H9 (cell line): ENCODE measurements at regions not wholly inside any gene's neighbourhood (a gene's known extent, or its start where the extent isn't known, plus 50 kb on each side); places are given as distances from the start of the nearest gene placed in this dataset.

Experiments
- DNase-seq: peaks from one replicate; pipeline ENCODE4 v3.0.0-alpha.2; 2017
- H2AFZ ChIP-seq: one replicate; pipeline ENCODE4 v1.6.1; 2013; ENCODE audit warnings: mild to moderate bottlenecking, low read length, control low read depth, moderate library complexity
- H2AK5ac ChIP-seq: 2 replicates; pipeline ENCODE4 v1.6.1; 2013; ENCODE audit warnings: low read length, control low read depth, mixed read lengths; ENCODE audit not compliant: insufficient read length
- H2BK120ac ChIP-seq: one replicate; pipeline ENCODE4 v1.6.1; 2013; ENCODE audit warnings: low read depth, mild to moderate bottlenecking, low read length, control low read depth, inconsistent platforms; ENCODE audit not compliant: poor library complexity, severe bottlenecking
- H2BK12ac ChIP-seq: 2 replicates; pipeline ENCODE4 v1.6.1; 2013; ENCODE audit warnings: low read length, control low read depth, mixed read lengths, low read depth; ENCODE audit not compliant: insufficient read length
- H2BK15ac ChIP-seq: 2 replicates; pipeline ENCODE4 v1.6.1; 2013; ENCODE audit warnings: low read depth, low read length, control low read depth
- H2BK20ac ChIP-seq: one replicate; pipeline ENCODE4 v1.6.1; 2013; ENCODE audit warnings: low read depth, mild to moderate bottlenecking, low read length, control low read depth, inconsistent platforms; ENCODE audit not compliant: poor library complexity, severe bottlenecking
- H2BK5ac ChIP-seq: 2 replicates; pipeline ENCODE4 v1.6.1; 2013; ENCODE audit warnings: low read length, control low read depth, mixed read lengths; ENCODE audit not compliant: insufficient read length
- H3K14ac ChIP-seq: 2 replicates; pipeline ENCODE4 v1.6.1; 2013; ENCODE audit warnings: low read length, control low read depth; ENCODE audit not compliant: insufficient read depth
- H3K18ac ChIP-seq: 2 replicates; pipeline ENCODE4 v1.6.1; 2013; ENCODE audit warnings: low read depth, mild to moderate bottlenecking, mixed read lengths, low read length, control low read depth; ENCODE audit not compliant: insufficient read length
- H3K23ac ChIP-seq: 2 replicates; pipeline ENCODE4 v1.6.1; 2013; ENCODE audit warnings: low read length, control low read depth, mixed read lengths, low read depth; ENCODE audit not compliant: insufficient read length
- H3K23me2 ChIP-seq: 2 replicates; pipeline ENCODE4 v1.6.1; 2013; ENCODE audit warnings: low read depth, mild to moderate bottlenecking, mixed read lengths, low read length, control low read depth; ENCODE audit not compliant: insufficient read length, poor library complexity, severe bottlenecking
- H3K27ac ChIP-seq: 2 replicates; pipeline ENCODE4 v1.5.1; 2013; ENCODE audit warnings: low read length, control low read depth, mixed read lengths, low read depth; ENCODE audit not compliant: insufficient read length
- H3K27me3 ChIP-seq: 2 replicates; pipeline ENCODE4 v1.6.1; 2013; ENCODE audit warnings: low read length, control low read depth, inconsistent platforms; ENCODE audit not compliant: insufficient read depth
- H3K4ac ChIP-seq: 2 replicates; pipeline ENCODE4 v1.6.1; 2013; ENCODE audit warnings: low read depth, mild to moderate bottlenecking, control low read depth, inconsistent platforms, low read length, moderate library complexity
- H3K4me1 ChIP-seq: 2 replicates; pipeline ENCODE4 v1.6.1; 2013; ENCODE audit warnings: low read length, control low read depth, inconsistent platforms; ENCODE audit not compliant: insufficient read depth
- H3K4me2 ChIP-seq: 2 replicates; pipeline ENCODE4 v1.6.1; 2013; ENCODE audit warnings: low read length, control low read depth, mixed read lengths; ENCODE audit not compliant: insufficient read length, insufficient read depth
- H3K56ac ChIP-seq: 2 replicates; pipeline ENCODE4 v1.6.1; 2013; ENCODE audit warnings: low read depth, mild to moderate bottlenecking, mixed read lengths, low read length, control low read depth; ENCODE audit not compliant: insufficient read length
- H3K79me1 ChIP-seq: 2 replicates; pipeline ENCODE4 v1.6.1; 2013; ENCODE audit warnings: low read depth, mild to moderate bottlenecking, moderate library complexity, low read length, control low read depth, inconsistent platforms; ENCODE audit not compliant: insufficient read depth, poor library complexity, severe bottlenecking
- H3K79me2 ChIP-seq: 2 replicates; pipeline ENCODE4 v1.6.1; 2013; ENCODE audit warnings: low read length, control low read depth, inconsistent platforms; ENCODE audit not compliant: insufficient read depth
- H3K9ac ChIP-seq: 2 replicates; pipeline ENCODE4 v1.6.1; 2013; ENCODE audit warnings: low read length, control low read depth, mixed read lengths; ENCODE audit not compliant: insufficient read length; ENCODE audit errors: extremely low read depth
- H3K9me3 ChIP-seq: one replicate; pipeline ENCODE4 v1.6.1; 2013; ENCODE audit warnings: low read depth, low read length, inconsistent platforms; ENCODE audit not compliant: control insufficient read depth
- H3T11ph ChIP-seq: one replicate; pipeline ENCODE4 v1.6.1; 2013; ENCODE audit warnings: mild to moderate bottlenecking, low read length, control low read depth, inconsistent platforms
- H4K20me1 ChIP-seq: one replicate; pipeline ENCODE4 v1.6.1; 2013; ENCODE audit not compliant: control insufficient read depth, insufficient read length, insufficient read depth
- H4K5ac ChIP-seq: 2 replicates; pipeline ENCODE4 v1.6.1; 2013; ENCODE audit warnings: low read depth, mild to moderate bottlenecking, mixed read lengths, low read length, control low read depth; ENCODE audit not compliant: insufficient read length
- H4K8ac ChIP-seq: replicated peaks from 2 replicates; pipeline ENCODE4 v1.6.1; 2013; ENCODE audit warnings: low read length, control low read depth, mixed read lengths, low read depth; ENCODE audit not compliant: insufficient read length
- H4K91ac ChIP-seq: 2 replicates; pipeline ENCODE4 v1.6.1; 2013; ENCODE audit warnings: low read depth, mild to moderate bottlenecking, moderate library complexity, mixed read lengths, low read length, control low read depth; ENCODE audit not compliant: insufficient read length
- H3K27ac Mint-ChIP-seq, 3 experiments: 2 replicates in 2 of 3; 3 replicates in 1 of 3; pipeline ENCODE4 v1.8.0; 2020 to 2021; ENCODE audit warnings: mixed read lengths in 3 of 3, mild to moderate bottlenecking in 1 of 3, moderate library complexity in 1 of 3
- H3K27me3 Mint-ChIP-seq: 2 replicates; pipeline ENCODE4 v1.8.0; 2021; ENCODE audit warnings: low read depth, mild to moderate bottlenecking, moderate library complexity, mixed read lengths
- H3K36me3 Mint-ChIP-seq, 3 experiments: 2 replicates in 2 of 3; 3 replicates in 1 of 3; pipeline ENCODE4 v1.8.0; 2020 to 2021; ENCODE audit warnings: low read depth in 3 of 3, mixed read lengths in 3 of 3; ENCODE audit not compliant: insufficient read depth in 1 of 3
- H3K4me1 Mint-ChIP-seq, 2 experiments: 2 replicates each; pipeline ENCODE4 v1.8.0; 2020; ENCODE audit warnings: mixed read lengths in 2 of 2
- H3K4me3 Mint-ChIP-seq, 2 experiments: 2 replicates in 1 of 2; 3 replicates in 1 of 2; pipeline ENCODE4 v1.8.0; 2020 to 2021; ENCODE audit warnings: mild to moderate bottlenecking in 2 of 2, mixed read lengths in 2 of 2, moderate library complexity in 1 of 2
- H3K9me3 Mint-ChIP-seq, 2 experiments: 2 replicates in 1 of 2; 3 replicates in 1 of 2; pipeline ENCODE4 v1.8.0; 2020; ENCODE audit warnings: mild to moderate bottlenecking in 2 of 2, mixed read lengths in 2 of 2, moderate library complexity in 1 of 2
- WGBS: extraction: QIAGEN DNeasy Blood & Tissue Kit; methylation state at CpG from one replicate; pipeline ENCODE4 v1.1.7; 2013; ENCODE audit warnings: missing lambda C conversion rate, low lambda C conversion rate, mixed read lengths; ENCODE audit not compliant: insufficient read length; ENCODE audit errors: extremely low coverage; 5-methylcytosine and 5-hydroxymethylcytosine counted together
- TF ChIP-seq, protein P1 (sequence below): fragments of 200-600 bp; sonication (generic); conservative IDR thresholded peaks from 3 replicates; pipeline ENCODE4 v1.8.0; 2021; ENCODE audit warnings: antibody characterized with exemption, mild to moderate bottlenecking

DNA sequence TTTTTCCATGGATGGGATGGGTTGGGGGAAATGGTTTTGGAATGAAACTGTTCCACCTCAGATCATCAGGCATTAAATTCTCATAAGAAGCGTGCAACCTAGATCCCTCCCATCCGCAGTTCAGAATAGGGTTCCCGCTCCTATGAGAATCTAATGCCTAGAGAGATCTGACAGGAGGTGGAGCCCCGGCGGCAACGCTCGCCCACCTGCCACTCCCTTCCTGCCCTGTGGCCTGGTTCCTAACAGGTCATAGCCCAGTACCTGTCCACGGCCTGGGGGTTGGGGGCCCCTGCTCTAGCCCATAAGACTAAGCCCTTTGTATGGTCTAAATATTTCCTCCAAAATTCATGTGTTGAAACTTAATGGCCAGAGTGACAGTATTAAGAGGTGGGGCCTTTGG, 92.3 kb upstream of the SALL4 start:
- H2BK5ac ChIP-seq, result no peak overlapping the region
- WGBS, result no CpG with 5 or more reads among the region's 8 CpGs
- Mint-ChIP-seq H3K27me3 (no peaks in the 10 kb centered on the region), H3K4me1 (peaks cover 26 to 28% of the 10 kb centered on the region in 2 experiments), H3K4me3 (no peak overlapping the region), H3K9me3 (peaks cover 0 to 2% of the 10 kb centered on the region in 2 experiments; a peak in 1 of 5 replicates), H3K36me3 (no peaks in the 10 kb centered on the region), H3K27ac (no peak overlapping the region)
- H3K23me2 ChIP-seq, result peaks cover under 1% of the 10 kb centered on the region
- H3K4me1 ChIP-seq, result peaks cover 5% of the 10 kb centered on the region; the same call in 1 of the 2 replicates
- H2BK15ac ChIP-seq, result no peak overlapping the region
- TF ChIP-seq, protein P1, sequence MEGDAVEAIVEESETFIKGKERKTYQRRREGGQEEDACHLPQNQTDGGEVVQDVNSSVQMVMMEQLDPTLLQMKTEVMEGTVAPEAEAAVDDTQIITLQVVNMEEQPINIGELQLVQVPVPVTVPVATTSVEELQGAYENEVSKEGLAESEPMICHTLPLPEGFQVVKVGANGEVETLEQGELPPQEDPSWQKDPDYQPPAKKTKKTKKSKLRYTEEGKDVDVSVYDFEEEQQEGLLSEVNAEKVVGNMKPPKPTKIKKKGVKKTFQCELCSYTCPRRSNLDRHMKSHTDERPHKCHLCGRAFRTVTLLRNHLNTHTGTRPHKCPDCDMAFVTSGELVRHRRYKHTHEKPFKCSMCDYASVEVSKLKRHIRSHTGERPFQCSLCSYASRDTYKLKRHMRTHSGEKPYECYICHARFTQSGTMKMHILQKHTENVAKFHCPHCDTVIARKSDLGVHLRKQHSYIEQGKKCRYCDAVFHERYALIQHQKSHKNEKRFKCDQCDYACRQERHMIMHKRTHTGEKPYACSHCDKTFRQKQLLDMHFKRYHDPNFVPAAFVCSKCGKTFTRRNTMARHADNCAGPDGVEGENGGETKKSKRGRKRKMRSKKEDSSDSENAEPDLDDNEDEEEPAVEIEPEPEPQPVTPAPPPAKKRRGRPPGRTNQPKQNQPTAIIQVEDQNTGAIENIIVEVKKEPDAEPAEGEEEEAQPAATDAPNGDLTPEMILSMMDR, result no peak
- H3K79me1 ChIP-seq, result no peaks in the 10 kb centered on the region
- H3K27ac ChIP-seq, result no peak overlapping the region
- H2AK5ac ChIP-seq, result no peak overlapping the region
- no peak overlapping the region for H4K8ac ChIP-seq
- DNase-seq, result no peak
- no peak overlapping the region for H4K91ac ChIP-seq
- no peak overlapping the region for H2AFZ ChIP-seq
- H3K14ac ChIP-seq, result no peak overlapping the region
- no peak overlapping the region for H3K18ac ChIP-seq
- no peak overlapping the region for H3K4me2 ChIP-seq
- H4K20me1 ChIP-seq, result no peaks in the 10 kb centered on the region
- no peak overlapping the region for H3K56ac ChIP-seq
- H3K4ac ChIP-seq, result no peak overlapping the region
- no peaks in the 10 kb centered on the region for H3K79me2 ChIP-seq
- H3K9ac ChIP-seq, result no peak overlapping the region
- no peak overlapping the region for H4K5ac ChIP-seq
- no peaks in the 10 kb centered on the region for H3K27me3 ChIP-seq
- no peaks in the 10 kb centered on the region for H3K9me3 ChIP-seq
- no peak overlapping the region for H2BK120ac ChIP-seq
- no peak overlapping the region for H2BK20ac ChIP-seq
- H3T11ph ChIP-seq, result no peak overlapping the region
- H2BK12ac ChIP-seq, result no peak overlapping the region
- H3K23ac ChIP-seq, result no peak overlapping the region
